Loucy (cell line): ENCODE measurements at regions not wholly inside any gene's neighbourhood (a gene's known extent, or its start where the extent isn't known, plus 50 kb on each side); places are given as distances from the start of the nearest gene placed in this dataset.

ENCODE experiments used
- H2AFZ ChIP-seq: fragments of 200-600 bp; sonication (generic); 2 replicates; pipeline ENCODE4 v1.6.0; 2016; ENCODE audit warnings: antibody characterized with exemption, mild to moderate bottlenecking, low read length, moderate library complexity
- H3F3A ChIP-seq: fragments of 200-600 bp; 2 replicates; pipeline ENCODE4 v1.6.0; 2016; ENCODE audit warnings: antibody characterized with exemption, low read depth, mild to moderate bottlenecking
- H3K27me3 ChIP-seq: fragments of 200-600 bp; sonication (generic); 2 replicates; pipeline ENCODE4 v1.6.1; 2014; ENCODE audit warnings: low read length, mild to moderate bottlenecking; ENCODE audit not compliant: insufficient read depth, poor library complexity, severe bottlenecking
- H3K36me3 ChIP-seq: fragments of 200-600 bp; sonication (generic); 2 replicates; pipeline ENCODE4 v1.6.1; 2016; ENCODE audit warnings: low read length; ENCODE audit not compliant: insufficient read depth
- H3K4me1 ChIP-seq: fragments of 200-600 bp; sonication (generic); 2 replicates; pipeline ENCODE4 v1.5.1; 2014; ENCODE audit warnings: low read length, mild to moderate bottlenecking; ENCODE audit not compliant: insufficient read depth, poor library complexity, severe bottlenecking
- H3K4me2 ChIP-seq: fragments of 200-600 bp; sonication (generic); 2 replicates; pipeline ENCODE4 v1.6.0; 2014; ENCODE audit warnings: antibody characterized with exemption, low read length, low read depth, mild to moderate bottlenecking; ENCODE audit not compliant: poor library complexity, severe bottlenecking
- H3K4me3 ChIP-seq: fragments of 200-600 bp; sonication (generic); 2 replicates; pipeline ENCODE4 v1.5.1; 2014; ENCODE audit warnings: low read length, mild to moderate bottlenecking, mixed read lengths; ENCODE audit not compliant: poor library complexity, severe bottlenecking
- H3K79me2 ChIP-seq: fragments of 200-600 bp; sonication (generic); 2 replicates; pipeline ENCODE4 v1.6.1; 2014; ENCODE audit warnings: low read length; ENCODE audit not compliant: insufficient read depth
- H3K9ac ChIP-seq: fragments of 200-600 bp; sonication (generic); 2 replicates; pipeline ENCODE4 v1.6.0; 2014; ENCODE audit warnings: mild to moderate bottlenecking, low read depth, low read length, moderate library complexity; ENCODE audit not compliant: poor library complexity, severe bottlenecking
- H3K9me2 ChIP-seq: fragments of 200-600 bp; sonication (generic); replicated peaks from 2 replicates; pipeline ENCODE4 v1.6.1; 2016; ENCODE audit warnings: low read depth, low read length, mixed read lengths
- H3K9me3 ChIP-seq: fragments of 200-600 bp; sonication (generic); 2 replicates; pipeline ENCODE4 v1.6.1; 2014; ENCODE audit warnings: mild to moderate bottlenecking, antibody characterized with exemption, low read length, low read depth; ENCODE audit not compliant: insufficient read depth
- H4K20me1 ChIP-seq: fragments of 200-600 bp; sonication (generic); 2 replicates; pipeline ENCODE4 v1.6.0; 2014; ENCODE audit warnings: antibody characterized with exemption, low read length, mild to moderate bottlenecking; ENCODE audit not compliant: insufficient read depth, poor library complexity, severe bottlenecking
- CTCF ChIP-seq: fragments of 200-600 bp; sonication (generic); conservative IDR thresholded peaks from 2 replicates; pipeline ENCODE4 v1.5.1; 2014; ENCODE audit warnings: mild to moderate bottlenecking, antibody characterized with exemption, low read length
- EZH2phosphoT487 ChIP-seq: fragments of 200-600 bp; IDR thresholded peaks from 2 replicates; pipeline ENCODE4 v1.6.1; 2018; ENCODE audit warnings: antibody characterized with exemption, mild to moderate bottlenecking, moderate library complexity, borderline replicate concordance

- Histone ChIP-seq H3K9ac (no peak overlapping the region), H3K9me2 (no peaks in the 10 kb centered on the region), H3F3A (no peaks in the 10 kb centered on the region), H3K9me3 (no peaks in the 10 kb centered on the region), H4K20me1 (no peaks in the 10 kb centered on the region), H3K36me3 (no peaks in the 10 kb centered on the region), H3K4me3 (no peak overlapping the region), H3K79me2 (no peaks in the 10 kb centered on the region), H3K27me3 (no peaks in the 10 kb centered on the region), H3K4me2 (no peak overlapping the region), H3K4me1 (no peaks in the 10 kb centered on the region), H2AFZ (no peak overlapping the region)
- TF ChIP-seq CTCF, result no peak
- TF ChIP-seq EZH2phosphoT487, result no peak
Measured at GRCh38 chr6:113102761-113103160, 754.4 kb upstream of the MARCKS start.

- H3K9me3 ChIP-seq, result no peaks in the 10 kb centered on the region
- no peaks in the 10 kb centered on the region for H3K27me3 ChIP-seq
- no peak overlapping the region for H3K9ac ChIP-seq
- no peaks in the 10 kb centered on the region for H4K20me1 ChIP-seq
- no peak overlapping the region for H3K4me2 ChIP-seq
- H3K9me2 ChIP-seq, result no peaks in the 10 kb centered on the region
- TF ChIP-seq EZH2phosphoT487 (no peak), CTCF (no peak)
- no peaks in the 10 kb centered on the region for H3K36me3 ChIP-seq
- no peaks in the 10 kb centered on the region for H3F3A ChIP-seq
- no peaks in the 10 kb centered on the region for H3K4me1 ChIP-seq
- no peaks in the 10 kb centered on the region for H3K79me2 ChIP-seq
- no peak overlapping the region for H3K4me3 ChIP-seq
- H2AFZ ChIP-seq, result no peak overlapping the region
Measured at GRCh38 chr6:113103634-113104361, 753.3 kb upstream of the MARCKS start.

GRCh38 chr6:113104541-113104940, 752.6 kb upstream of the MARCKS start:
- H3K36me3 ChIP-seq, result no peaks in the 10 kb centered on the region
- no peaks in the 10 kb centered on the region for H3F3A ChIP-seq
- no peaks in the 10 kb centered on the region for H4K20me1 ChIP-seq
- no peaks in the 10 kb centered on the region for H3K79me2 ChIP-seq
- no peak overlapping the region for H3K4me2 ChIP-seq
- H3K9me3 ChIP-seq, result no peaks in the 10 kb centered on the region
- H3K9ac ChIP-seq, result no peak overlapping the region
- H3K4me1 ChIP-seq, result no peaks in the 10 kb centered on the region
- H2AFZ ChIP-seq, result no peak overlapping the region
- TF ChIP-seq EZH2phosphoT487 (no peak), CTCF (no peak)
- H3K27me3 ChIP-seq, result no peaks in the 10 kb centered on the region
- H3K9me2 ChIP-seq, result no peaks in the 10 kb centered on the region
- H3K4me3 ChIP-seq, result no peak overlapping the region
